ENCODE measurements at regions not wholly inside any gene's neighbourhood (a gene's known extent, or its start where the extent isn't known, plus 50 kb on each side); places are given as distances from the start of the nearest gene placed in this dataset.
"Not testable (repeated sequence)": the region's sequence is repeated elsewhere in the genome, so short reads cannot be mapped to it uniquely, and the experiment has no call there.

DNA sequence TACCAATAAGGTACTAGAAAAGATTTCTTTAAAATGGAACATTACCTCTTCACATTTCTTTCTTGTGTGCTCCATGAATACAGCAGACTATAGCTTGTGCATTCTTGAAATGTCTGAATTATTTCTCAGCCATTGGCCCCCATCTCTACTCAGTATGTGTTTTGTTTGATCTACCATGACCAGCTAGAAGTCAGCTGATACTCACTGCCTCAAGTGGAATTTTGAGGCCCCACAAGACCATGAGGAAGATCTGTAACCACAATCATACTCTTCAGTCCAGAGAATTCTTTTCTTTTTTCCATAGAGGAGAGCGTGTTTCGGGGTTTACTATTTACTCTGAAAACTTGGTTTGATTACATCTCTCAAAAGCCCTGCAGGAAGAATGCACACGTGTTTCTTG is 319.1 kb downstream of the TOX3 start:
- no peak for DNase-seq

DNA sequence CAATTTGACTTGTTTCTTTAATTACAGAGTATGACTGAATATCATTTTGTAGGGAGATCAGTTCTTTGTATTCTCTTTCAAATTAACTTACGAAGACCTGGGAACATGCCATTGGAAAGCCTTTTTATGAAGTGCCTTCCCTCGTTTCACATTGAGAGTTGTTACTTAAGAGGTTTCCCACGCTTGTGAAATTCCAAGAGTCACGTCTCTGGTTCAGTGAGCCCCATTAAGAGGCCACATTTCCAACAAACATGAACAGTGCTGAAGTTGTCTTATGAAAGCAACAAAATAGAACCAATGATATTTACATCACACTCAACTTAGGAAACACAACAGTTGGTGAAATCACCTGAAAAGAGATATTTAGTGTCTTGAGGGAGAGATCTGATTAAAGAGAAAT is 334.1 kb downstream of the TOX3 start:
- no peak for DNase-seq

DNA sequence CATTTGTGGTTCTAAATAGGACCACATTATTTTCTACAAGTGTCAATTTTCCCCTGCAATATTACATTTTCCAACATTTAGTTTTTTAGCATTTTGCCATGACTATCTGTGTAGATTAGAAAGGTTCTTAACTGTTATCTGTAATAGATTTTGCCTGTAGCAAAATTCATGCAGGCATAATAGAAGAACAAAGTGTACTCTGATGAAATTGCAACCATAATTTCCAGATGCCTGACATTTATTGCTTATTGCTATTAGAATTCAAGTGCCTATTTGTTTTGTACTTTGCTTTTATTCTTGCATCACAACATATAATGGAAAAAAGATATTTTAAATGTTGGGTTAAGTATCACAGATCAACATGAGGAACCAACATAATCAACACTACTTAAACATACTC is 337.7 kb downstream of the TOX3 start:
- no peak for DNase-seq

DNA sequence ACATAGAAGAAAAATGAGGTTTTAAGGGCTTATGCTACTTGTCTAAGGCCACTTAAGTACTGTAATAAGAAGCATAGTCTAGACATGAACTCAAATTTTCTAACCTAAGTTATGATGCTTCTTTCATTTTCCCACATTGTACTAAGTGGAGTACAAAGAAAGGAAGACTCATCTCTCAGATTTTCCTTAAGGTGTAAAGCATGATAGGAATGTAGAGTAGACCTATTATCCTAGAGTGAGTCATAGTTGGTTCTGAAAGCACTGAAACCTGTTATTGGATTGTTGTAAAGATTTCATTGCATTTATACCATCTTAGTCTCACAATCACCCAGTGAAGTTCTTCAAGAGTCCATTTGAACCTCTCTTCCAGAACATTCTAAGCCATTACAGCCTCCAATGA is 343.8 kb downstream of the TOX3 start:
- no peak for DNase-seq

DNA sequence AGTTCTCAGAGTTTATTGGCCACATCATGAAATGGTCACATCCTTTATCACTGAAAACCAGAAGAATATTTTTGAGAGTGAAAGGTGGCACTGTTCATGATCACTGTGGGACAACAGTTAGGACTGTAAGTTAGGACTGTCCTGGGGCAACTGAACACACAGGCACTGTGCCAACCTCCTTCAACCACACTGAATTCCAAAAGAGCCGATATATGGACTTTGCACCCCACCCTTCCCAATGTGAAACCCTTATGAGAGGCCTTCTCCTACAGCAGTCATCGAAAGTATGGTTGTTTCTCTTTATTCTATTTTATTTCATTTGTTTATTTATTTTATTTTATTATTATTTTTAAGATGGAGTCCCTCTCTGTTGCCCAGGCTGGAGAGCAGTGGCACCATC is 353.5 kb downstream of the TOX3 start:
- DNase-seq = no peak

DNA sequence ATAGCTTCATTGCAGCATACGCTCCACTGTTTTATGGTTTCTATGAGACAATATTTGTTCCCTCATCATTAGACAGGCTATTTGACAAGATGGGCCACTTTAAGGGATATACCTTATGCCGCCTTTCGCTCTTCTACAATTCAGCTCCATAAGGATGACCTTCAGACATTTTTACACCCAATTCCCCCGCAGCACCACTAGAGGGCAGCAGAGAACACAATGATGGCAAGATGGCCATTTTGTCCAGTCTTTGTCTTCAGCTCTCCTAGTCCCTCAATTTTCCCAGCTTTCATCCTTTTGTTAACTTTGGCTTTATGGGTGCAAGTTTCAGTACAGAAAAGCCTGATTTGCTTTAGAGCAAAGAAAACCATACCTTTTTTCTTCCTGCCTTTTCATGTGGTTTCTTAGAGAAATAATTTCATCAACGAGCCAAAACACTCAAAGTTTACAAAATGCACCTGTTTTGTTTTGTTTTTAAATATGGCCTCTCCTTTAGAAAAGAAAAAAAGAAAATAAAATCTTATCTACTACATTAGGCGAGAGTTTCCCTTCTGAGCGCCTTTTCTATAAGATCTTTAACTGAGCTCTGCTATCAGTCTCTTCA is 355.3 kb downstream of the TOX3 start:
- DNase-seq = peak; percentile 58

DNA sequence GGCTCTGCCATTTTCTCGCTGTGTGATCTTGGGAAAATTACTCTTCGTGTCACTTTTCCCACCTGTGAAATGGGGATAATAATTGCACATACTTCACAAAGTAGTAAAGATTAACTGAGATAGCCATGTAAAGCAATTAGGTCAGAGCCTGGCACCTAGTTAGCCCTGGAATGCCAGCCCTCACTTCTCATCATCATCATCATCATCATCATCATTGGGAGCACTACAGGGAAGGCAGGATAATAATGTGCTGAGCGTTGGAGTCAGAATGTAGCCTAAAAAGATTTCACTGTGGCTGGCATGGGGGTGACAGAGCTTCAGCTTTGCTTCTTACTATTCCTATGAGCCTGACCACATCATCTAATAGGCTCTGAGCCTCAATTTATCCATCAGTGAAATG is 362.6 kb downstream of the TOX3 start:
- DNase-seq = no peak

DNA sequence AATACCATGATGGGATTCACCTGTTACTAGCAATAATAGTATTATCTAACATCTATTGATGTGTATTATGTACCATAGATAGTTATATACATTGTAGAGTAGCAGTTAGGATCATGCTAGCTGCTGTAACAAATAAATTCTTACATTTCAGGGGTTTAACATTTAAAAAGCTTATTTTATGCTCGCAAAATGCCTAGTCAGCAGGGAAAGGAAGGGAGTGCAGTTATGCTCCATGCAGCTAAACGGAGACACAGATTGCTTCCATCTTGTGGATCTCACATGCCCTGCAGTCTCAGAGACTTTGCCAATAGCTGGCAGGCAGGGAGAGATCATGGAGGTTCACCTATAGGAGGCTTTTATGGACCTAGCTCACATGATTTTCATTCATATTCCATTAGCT is 364.1 kb downstream of the TOX3 start:
- no peak for DNase-seq

DNA sequence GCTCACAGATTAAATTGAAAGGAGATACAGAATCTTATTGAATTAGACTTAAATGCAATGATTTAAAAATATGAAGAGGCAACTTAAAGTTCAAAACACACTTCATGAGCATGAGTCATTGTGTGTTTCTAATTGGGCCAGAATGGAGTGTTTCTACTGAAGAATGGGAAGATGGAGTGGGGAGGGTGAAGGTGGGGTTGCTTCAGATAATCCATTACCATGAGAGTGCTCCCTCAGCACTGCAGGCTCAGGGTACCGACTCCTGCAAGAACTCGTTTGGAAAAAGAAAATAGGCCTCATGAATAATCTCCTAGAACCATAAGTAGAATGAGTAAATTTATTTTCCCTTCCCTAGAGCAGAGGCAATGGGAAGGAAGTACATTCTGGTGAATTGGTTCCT is 372.8 kb downstream of the TOX3 start:
- no peak for DNase-seq

DNA sequence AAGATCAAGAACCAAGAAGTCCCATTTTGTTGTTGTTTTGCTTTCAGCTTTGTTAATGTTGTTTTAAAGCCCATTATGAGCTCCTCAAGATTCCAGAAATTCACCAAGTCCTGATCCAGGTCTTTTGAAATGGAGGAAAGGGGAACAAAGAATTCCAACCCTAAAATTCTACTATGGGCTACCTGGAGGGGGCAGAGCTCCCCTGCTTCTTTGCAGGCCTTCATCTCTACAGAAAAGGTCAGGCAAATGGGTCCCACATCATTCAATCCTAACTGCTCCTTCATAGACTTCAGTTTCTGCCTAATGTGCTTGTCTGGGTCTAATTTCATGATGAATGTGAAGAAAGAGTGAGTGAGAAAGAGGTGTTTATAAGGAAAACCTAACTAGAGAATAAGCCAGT is 375.5 kb downstream of the TOX3 start:
- no peak for DNase-seq

DNA sequence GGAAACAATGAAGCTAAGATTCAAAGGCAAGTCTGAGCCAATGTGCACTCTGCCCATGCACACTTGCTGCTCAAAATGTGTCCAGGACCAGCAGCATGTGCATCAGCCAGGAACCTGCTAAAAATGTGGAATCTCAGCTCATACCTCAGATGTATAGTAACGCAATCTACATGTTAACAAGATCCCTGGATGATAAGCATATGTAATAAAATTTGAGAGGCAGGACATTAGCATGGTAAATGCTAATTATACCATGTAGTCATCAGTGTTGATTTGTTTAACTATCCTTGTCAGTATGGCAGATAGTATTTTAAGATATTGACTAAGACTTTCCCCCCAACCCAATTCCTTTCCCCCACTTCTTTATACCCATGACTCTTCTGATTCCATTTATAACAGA is 379.6 kb downstream of the TOX3 start:
- DNase-seq = no peak

DNA sequence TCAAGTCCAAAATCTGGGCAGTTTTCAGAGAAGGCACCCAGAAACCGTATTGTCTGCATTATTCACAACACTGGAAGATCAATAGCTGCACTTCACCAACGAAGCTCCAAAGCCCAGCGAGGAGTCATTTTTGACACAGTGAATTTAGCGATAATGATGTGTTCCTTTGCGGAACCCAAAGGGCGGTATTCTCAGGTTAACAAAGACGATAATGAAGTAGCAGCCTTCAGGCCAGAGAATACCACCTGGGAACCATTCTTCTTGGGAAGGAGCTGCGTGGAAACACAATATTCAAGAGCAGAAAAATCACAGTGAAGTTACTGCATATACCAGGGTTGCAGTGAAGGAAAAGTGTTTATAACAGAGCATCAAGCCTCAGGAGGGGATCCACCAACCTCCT is 381.0 kb downstream of the TOX3 start:
- DNase-seq = no peak

DNA sequence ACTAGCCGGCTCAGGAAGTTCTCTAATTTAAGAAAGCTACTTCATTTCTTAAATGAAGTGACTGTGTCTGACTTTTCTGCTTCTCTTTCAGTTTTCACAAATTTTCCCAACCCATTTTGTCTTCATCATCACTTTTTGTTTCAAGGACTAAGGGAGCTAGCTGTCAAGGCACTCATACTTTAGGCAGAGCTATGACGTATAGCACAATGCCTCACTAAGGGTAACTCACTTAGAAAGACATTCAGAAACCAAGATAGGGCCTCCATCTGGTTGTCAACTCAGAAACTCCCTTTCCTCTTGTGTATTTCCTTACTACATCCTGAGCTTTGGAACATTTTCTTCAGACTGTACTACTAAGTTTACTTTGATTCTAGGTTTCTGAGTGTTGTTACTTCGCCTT is 397.9 kb downstream of the TOX3 start:
- no peak for DNase-seq

DNA sequence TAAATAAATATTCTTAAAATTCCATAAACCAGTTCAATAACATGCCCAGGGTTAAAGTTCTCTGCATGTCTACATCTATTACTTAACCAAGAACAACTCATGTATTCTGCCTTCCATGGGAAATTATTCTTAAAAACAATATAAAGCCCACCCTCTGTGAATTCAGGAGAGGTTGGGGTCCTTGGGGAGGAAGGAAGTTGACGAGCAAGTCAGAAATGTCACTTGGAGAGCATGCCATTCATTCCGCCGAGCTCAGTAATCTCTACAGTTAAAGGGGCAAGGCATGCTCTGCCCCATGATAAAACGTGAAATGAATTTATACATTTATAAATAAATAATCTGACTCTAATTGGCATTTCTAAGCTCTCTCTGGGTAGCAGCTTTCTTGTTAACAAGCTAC is 405.1 kb downstream of the TOX3 start:
- DNase-seq = no peak

DNA sequence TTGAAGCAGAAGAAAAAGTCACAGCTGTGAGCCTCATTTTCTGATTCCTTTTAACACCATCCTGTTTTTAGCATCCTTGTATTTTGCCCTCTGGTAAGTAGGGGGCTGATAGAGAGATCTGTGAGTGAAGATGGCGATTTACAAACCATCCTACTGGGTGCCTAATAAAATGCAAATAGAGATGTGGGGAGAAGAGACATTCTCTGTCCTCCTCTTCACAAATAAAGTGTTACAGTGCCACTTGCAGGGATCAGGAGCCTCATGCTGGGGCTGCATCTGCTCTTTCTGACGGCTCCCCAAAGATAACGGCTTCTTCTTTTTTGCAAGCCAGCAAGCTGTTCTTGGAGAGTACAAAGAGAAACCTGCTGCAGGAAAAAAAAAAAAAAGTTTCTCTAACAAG is 418.6 kb downstream of the TOX3 start:
- no peak for DNase-seq

DNA sequence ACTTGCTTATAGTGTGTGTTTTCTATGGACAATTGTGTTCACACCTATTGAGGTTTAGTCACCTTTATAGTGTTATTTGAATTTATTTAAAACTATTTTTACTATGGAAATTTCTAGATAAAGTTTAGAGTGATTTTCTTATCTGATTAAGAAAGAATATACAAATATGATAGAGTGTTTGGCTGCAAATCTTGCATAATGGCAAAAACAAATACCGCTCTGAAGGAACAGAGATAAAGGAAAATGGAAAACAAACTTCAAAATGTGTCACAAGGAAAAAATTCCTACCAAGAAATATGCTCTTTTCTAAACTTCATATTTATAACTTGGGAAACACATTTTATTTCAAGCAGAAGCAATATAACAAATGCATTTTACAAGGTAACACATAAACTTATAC is 423.1 kb downstream of the TOX3 start:
- no peak for DNase-seq

DNA sequence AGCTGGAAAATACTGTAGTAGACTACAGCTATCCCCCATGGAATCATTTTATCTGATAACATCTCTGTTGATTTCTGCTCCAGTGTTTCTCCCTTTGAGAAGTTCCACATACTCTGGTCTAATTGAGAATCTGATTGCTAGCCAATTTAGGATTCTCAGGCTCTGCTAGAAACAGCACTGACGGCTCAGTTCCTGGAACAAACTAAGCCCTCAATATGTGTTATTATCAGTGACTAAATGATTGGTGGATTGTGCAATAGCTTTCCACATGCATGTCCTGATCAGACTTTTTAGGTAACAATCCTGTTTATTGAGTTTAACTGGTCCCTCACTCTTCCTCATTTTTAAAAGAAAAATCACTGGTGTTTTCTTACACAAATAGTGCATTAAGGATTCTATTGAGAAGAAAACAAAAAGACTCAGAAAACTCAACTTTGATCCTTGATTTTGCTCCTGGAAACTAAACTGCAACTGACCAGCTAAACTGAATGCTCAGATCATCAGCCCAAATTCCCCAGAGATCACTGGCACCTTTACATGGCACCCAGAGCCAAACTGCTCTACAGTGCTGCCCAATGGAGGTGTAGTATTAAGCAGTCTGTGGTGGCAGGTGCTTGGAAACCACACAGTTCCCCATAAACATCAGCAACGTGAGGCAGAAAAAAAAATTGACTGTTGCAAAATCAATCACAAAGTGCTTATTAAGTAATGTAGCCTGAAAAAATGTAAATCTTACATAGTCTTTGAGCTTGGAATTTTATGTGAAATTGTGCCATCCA is 423.7 kb downstream of the TOX3 start:
- DNase-seq = no peak

DNA sequence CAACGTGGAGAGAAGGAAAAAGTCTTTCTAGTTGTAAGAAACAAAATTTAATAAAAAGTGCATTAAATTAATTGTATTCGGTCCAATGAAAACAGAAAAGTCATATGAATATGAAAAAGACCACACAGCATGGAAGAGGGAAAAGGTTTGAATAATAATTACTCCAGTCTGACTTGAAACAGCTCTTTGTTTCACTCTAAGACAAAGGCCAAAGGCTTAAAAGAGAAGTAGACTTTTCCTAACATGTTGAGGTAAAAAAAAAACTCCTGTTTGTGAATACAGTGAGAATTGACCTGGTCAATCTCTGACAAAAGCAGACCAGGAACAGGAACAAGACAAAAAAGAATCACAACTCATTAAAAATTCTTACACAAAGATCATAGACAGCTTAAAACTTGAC is 429.8 kb downstream of the TOX3 start:
- no peak for DNase-seq

DNA sequence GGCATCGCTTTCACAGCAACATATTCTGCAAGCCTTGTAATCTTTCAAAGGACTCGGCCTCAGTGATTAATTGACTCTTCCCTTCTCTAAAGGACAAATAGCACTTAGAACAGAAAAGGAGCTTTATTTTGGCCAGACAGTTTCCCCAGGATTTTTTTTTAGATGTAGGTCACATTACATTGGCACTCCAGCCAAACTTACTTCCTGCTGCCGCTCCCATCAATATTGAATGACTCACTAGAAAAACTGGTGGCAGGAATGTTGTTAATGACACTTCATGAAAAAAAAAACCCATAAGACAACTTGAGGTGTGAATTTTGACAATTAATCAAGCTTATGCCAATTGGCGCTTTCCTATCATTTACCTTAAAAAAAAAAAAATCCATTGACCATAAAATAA is 432.6 kb downstream of the TOX3 start:
- no peak for DNase-seq

DNA sequence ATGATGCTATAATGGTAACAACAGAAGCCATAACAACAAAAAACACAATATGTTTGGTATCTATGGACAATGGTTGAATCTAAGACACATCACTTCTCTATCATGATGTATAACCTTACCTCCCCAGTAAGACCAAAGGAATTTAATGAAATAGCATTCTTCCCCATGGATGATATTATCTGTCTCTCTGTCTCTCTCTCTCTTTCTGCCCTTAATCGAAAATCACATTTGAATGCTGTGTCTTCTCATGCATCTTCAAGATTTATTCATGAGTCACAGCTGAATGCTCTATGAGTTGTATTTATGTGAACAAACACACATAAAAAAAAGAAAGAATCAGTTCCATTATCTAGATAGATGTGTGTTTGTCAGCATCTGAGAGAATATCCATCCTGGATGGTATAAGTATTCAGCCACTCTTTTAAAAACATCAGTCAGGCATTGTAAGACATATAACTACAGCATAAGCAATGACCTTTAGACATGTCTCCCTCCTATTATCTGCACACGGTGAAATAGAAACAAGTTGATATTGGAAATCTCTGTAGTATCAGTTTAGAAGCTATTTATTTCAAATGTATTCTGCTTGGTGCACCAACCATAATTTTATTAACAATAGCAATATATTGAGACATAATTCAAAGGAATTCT is 433.3 kb downstream of the TOX3 start:
- DNase-seq = no peak

DNA sequence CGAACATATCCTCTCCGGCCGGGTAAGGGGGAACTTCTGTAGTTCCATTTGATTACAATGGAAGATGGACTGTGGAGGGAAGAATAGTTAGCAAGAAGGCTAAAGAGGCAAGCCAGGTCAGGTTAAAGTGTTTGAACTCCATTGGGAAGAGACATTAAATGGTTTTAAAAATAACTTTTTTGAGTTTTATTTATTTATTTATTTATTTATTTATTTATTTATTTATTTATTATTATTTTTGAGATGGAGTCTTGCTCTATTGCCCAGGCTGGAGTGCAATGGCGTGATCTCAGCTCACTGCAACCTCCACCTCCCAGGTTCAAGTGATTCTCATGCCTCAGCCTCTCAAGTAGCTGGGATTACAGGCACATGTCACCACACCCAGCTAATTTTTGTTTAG is 441.9 kb downstream of the TOX3 start:
- not testable (repeated sequence) for DNase-seq

DNA sequence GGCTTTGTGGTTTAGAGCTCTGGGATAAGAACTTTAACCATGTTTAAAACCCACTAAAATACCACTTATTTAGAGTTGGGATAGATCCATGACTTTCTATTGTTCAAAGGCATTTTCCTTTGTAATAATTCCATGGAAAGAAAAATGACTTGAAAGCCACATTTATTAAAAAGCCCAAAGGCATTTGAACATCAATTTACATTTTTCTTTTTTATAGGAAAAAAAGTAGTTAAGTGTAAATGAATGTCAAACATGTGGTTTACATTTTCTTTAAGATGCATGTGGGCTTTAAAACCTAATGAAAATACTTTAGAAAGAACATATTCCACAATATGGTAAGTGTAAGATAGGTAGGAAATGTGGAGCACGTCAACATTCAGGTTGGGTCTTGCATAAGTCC is 443.2 kb downstream of the TOX3 start:
- no peak for DNase-seq

DNA sequence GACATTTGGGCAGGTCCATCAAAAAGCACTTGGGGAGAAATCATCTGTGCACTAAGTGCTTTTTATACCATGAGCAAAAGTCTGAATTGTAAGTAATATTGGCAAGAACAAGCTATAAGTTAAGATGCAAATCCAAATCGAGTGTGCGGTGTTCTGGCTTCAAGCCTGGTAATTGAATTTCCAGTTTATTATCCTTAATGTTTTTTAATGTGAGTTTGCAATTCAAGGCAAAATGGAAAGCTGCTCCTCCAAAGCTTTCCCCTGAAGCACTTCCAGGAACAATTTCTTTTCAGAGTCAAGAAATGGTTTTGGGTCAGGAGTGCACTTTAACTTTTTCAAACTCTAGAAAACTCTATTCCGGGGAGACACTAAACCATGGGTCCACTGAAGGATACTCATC is 445.7 kb downstream of the TOX3 start:
- no peak for DNase-seq

DNA sequence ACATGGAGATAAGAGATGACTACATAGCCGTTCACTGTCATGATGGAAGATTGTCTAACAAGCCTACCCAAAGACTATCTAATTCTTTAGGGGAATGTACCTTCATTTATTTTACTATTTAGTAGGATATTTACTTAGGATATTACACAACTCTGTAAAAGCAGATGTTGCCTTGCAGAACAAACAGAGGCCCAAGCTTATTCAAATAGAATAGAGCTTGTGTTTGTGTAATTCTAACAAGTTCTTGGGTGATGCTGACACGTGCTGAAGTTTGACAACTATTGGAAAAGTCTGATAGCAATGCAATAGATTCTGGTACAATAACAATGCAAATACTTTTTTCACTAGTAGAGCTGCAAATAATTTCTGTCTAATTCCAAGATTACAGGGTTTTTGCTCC is 447.6 kb downstream of the TOX3 start:
- DNase-seq = no peak

DNA sequence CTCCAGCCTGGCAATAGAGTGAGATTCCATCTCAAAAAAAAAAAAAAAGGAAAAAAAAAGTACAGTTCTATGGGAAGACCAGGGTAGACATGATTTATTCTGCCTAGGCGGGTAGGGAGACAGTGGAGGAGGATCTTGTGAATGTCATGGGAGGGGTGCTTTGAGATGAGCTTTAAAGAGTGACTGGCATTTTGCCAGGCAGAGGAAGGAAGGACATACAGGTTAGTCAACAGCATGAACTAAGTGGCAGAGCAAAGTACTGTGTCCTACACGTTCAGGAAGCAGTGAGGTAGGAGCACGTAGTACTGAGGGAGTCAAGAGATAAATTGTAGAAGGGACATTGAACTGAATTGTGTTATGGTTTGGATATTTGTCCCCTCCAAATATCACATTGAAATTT is 451.5 kb downstream of the TOX3 start:
- no peak for DNase-seq

Data from COR-L47 (cell line).